ENCODE measurements at regions not wholly inside any gene's neighbourhood (a gene's known extent, or its start where the extent isn't known, plus 50 kb on each side); places are given as distances from the start of the nearest gene placed in this dataset.

GRCh38 chr6:163662604-163663225, 248.2 kb downstream of the QKI start:
- TF ChIP-seq, protein P1, sequence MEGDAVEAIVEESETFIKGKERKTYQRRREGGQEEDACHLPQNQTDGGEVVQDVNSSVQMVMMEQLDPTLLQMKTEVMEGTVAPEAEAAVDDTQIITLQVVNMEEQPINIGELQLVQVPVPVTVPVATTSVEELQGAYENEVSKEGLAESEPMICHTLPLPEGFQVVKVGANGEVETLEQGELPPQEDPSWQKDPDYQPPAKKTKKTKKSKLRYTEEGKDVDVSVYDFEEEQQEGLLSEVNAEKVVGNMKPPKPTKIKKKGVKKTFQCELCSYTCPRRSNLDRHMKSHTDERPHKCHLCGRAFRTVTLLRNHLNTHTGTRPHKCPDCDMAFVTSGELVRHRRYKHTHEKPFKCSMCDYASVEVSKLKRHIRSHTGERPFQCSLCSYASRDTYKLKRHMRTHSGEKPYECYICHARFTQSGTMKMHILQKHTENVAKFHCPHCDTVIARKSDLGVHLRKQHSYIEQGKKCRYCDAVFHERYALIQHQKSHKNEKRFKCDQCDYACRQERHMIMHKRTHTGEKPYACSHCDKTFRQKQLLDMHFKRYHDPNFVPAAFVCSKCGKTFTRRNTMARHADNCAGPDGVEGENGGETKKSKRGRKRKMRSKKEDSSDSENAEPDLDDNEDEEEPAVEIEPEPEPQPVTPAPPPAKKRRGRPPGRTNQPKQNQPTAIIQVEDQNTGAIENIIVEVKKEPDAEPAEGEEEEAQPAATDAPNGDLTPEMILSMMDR (IDR thresholded peaks at IDR 0.05; ENCODE audit: insufficient read depth, missing control alignments): no peak
- FAIRE-seq: no peak
- DNase-seq (ENCODE audit: insufficient read length, low spot score): no peak

- FAIRE-seq: no peak
- TF ChIP-seq, protein P1 (IDR thresholded peaks at IDR 0.05; ENCODE audit: insufficient read depth, missing control alignments): no peak
- no peak for DNase-seq (ENCODE audit: insufficient read length, low spot score)
These were observed 246.8 kb downstream of the QKI start for GRCh38 chr6:163661272-163661671.

DNA sequence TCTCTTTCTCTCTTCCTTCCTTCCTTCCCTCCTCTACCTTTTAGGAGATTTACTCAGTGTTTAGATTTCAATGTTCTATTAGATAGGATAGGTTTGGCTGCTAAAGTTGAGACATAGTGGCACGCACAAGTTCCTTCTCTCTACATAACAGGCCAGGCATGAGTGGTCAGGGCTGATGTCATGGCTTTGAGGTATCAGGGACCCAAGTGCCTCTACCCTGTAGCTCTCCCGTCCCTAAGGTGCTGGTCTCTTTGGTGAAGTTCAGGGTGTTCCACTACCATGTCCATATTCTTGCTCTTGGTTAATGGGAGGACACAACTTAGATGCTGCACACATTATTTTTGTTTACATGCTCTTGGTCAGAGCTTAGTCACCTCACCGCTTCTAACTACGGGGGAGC, 245.3 kb downstream of the QKI start:
- no peak for DNase-seq (ENCODE audit: insufficient read length, low spot score)
- TF ChIP-seq, protein P1 (IDR thresholded peaks at IDR 0.05; ENCODE audit: insufficient read depth, missing control alignments): no peak
- FAIRE-seq: no peak

GRCh38 chr6:163655217-163656121, 241.0 kb downstream of the QKI start:
- DNase-seq (ENCODE audit: insufficient read length, low spot score) (no peak), FAIRE-seq (no peak)
- TF ChIP-seq, protein P1 (IDR thresholded peaks at IDR 0.05; ENCODE audit: insufficient read depth, missing control alignments): no peak

DNA sequence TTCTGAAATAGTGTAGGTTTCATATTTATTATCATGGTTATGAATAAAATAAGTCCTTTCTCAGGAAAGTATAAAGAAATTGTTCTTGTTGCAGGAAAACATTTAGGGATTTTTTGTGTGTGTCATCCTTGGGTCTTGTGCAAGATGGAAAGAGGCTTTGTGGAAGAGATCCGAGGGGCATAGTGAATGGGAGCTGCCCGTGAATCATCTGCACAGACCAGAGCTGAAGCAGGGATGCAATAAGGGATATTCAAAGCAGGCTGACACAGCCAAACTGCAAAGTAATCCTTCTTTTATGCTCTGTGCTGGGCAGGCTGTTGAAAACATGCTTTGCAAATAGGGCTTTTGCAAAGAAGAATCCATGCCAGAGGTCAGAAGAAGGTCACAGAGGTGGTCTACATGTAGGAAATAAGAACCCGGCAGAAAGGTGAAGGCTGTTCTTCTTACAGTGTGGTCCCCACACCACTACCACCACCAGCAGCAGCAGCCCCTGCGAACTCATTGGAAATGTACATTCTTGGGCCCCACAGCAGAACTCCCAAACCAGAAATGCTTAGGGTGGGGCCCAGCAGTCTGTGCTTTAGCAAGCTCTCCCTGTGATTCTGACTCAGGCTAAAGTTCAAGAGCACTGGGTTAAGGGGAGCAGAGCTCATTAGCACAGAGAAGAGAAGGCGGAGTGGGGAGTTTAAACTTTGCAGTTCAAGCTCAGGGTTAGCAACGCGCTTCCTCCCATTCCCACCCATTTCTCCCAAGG, 237.6 kb downstream of the QKI start:
- TF ChIP-seq, protein P1 (IDR thresholded peaks at IDR 0.05; ENCODE audit: insufficient read depth, missing control alignments): no peak
- no peak for FAIRE-seq
- DNase-seq (ENCODE audit: insufficient read length, low spot score): no peak

GRCh38 chr6:163651426-163651825, 236.9 kb downstream of the QKI start:
- TF ChIP-seq, protein P1 (IDR thresholded peaks at IDR 0.05; ENCODE audit: insufficient read depth, missing control alignments): no peak
- FAIRE-seq (no peak), DNase-seq (ENCODE audit: insufficient read length, low spot score) (no peak)
